ENCODE measurements at regions not wholly inside any gene's neighbourhood (a gene's known extent, or its start where the extent isn't known, plus 50 kb on each side); places are given as distances from the start of the nearest gene placed in this dataset.

- TF ChIP-seq CEBPG (CRISPR knock-in tag; IDR thresholded peaks at IDR 0.05) (no peak), CEBPG (tag; conservative IDR thresholded peaks at IDR 0.05 in 1 of 2, IDR thresholded peaks at IDR 0.05 in 1 of 2) (no peak), MED1 (CRISPR knock-in tag; IDR thresholded peaks at IDR 0.05; ENCODE audit: borderline replicate concordance) (no peak), TBP (optimal IDR thresholded peaks at IDR 0.05; ENCODE audit: low read depth, low read length) (no peak), VEZF1 (CRISPR knock-in tag; IDR thresholded peaks at IDR 0.05) (0 out of 2 replicates have a peak, but pooled peaks have one; percentile 14), RBM14 (IDR thresholded peaks at IDR 0.05; ENCODE audit: borderline replicate concordance, insufficient read depth, low read depth, low read length) (no peak), ATF3 (IDR thresholded peaks at IDR 0.05) (peak; percentile 24; the same call in 1 of the 2 replicates), ATF3 (CRISPR knock-in tag; conservative IDR thresholded peaks at IDR 0.05) (no peak), PATZ1 (CRISPR knock-in tag; IDR thresholded peaks at IDR 0.05; ENCODE audit: borderline replicate concordance) (no peak), STAT5B (CRISPR knock-in tag; IDR thresholded peaks at IDR 0.05) (no peak), CBX5 (IDR thresholded peaks at IDR 0.05; ENCODE audit: borderline replicate concordance, low read depth) (no peak), NFE2 (IDR thresholded peaks at IDR 0.05; ENCODE audit: low read depth) (peak; percentile 50), ZNF280B (CRISPR knock-in tag; IDR thresholded peaks at IDR 0.05) (no peak), ZNF740 (CRISPR knock-in tag; IDR thresholded peaks at IDR 0.05) (no peak), ZNF740 (tag; IDR thresholded peaks at IDR 0.05) (no peak), RFX1 (IDR thresholded peaks at IDR 0.05) (peak; percentile 90), THRA (IDR thresholded peaks at IDR 0.05) (no peak), BCL6 (CRISPR knock-in tag; IDR thresholded peaks at IDR 0.05) (no peak), PYGO2 (tag; IDR thresholded peaks at IDR 0.05) (no peak)
- TF ChIP-seq, protein P1, sequence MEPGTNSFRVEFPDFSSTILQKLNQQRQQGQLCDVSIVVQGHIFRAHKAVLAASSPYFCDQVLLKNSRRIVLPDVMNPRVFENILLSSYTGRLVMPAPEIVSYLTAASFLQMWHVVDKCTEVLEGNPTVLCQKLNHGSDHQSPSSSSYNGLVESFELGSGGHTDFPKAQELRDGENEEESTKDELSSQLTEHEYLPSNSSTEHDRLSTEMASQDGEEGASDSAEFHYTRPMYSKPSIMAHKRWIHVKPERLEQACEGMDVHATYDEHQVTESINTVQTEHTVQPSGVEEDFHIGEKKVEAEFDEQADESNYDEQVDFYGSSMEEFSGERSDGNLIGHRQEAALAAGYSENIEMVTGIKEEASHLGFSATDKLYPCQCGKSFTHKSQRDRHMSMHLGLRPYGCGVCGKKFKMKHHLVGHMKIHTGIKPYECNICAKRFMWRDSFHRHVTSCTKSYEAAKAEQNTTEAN (CRISPR knock-in tag; IDR thresholded peaks at IDR 0.05), result no peak
These were observed 77.5 kb downstream of the PHLDA1 start (continued) for GRCh38 chr12:75954041-75954440.
